T-helper 2 cell (primary cell): ENCODE measurements at regions not wholly inside any gene's neighbourhood (a gene's known extent, or its start where the extent isn't known, plus 50 kb on each side); places are given as distances from the start of the nearest gene placed in this dataset.

Experiments used
- DNase-seq, 5 experiments: peaks; one replicate each; pipeline versions ENCODE4 v3.0.0 to v3.0.0-alpha.2; 2012 to 2022

- DNase-seq = no peak
Measured at GRCh38 chr1:10848109-10848684, 51.8 kb upstream of the CASZ1 start.

- DNase-seq = no peak
Measured at GRCh38 chr1:10850026-10850425, 53.6 kb upstream of the CASZ1 start.

- no peak for DNase-seq
Measured at GRCh38 chr1:10851024-10852013, 54.9 kb upstream of the CASZ1 start.

GRCh38 chr1:10852018-10852417 lies 55.6 kb upstream of the CASZ1 start:
- no peak for DNase-seq

GRCh38 chr1:10852486-10852885 lies 56.0 kb upstream of the CASZ1 start:
- no peak for DNase-seq

GRCh38 chr1:10852998-10853520 lies 56.6 kb upstream of the CASZ1 start:
- no peak for DNase-seq

- DNase-seq = peak in 1 of 5 experiments; percentile 62
Measured at GRCh38 chr1:10853701-10854100, 57.3 kb upstream of the CASZ1 start.

GRCh38 chr1:10854856-10855459 lies 58.5 kb upstream of the CASZ1 start:
- no peak for DNase-seq

GRCh38 chr1:10856176-10856683 lies 59.8 kb upstream of the CASZ1 start:
- DNase-seq = no peak

- DNase-seq = no peak
Measured at GRCh38 chr1:10856863-10857598, 60.6 kb upstream of the CASZ1 start.

- DNase-seq = no peak
Measured at GRCh38 chr1:10857687-10858086, 61.2 kb upstream of the CASZ1 start.

- DNase-seq = no peak
Measured at GRCh38 chr1:10860218-10860617, 63.8 kb upstream of the CASZ1 start.

- DNase-seq = no peak
Measured at GRCh38 chr1:10860682-10861081, 64.2 kb upstream of the CASZ1 start.

- DNase-seq = no peak
Measured at GRCh38 chr1:10861822-10862221, 65.4 kb upstream of the CASZ1 start.

- DNase-seq = no peak
Measured at GRCh38 chr1:10862743-10863335, 66.4 kb upstream of the CASZ1 start.

GRCh38 chr1:10863886-10864285 lies 67.4 kb upstream of the CASZ1 start:
- DNase-seq = no peak

GRCh38 chr1:10864776-10865175 lies 68.3 kb upstream of the CASZ1 start:
- DNase-seq = no peak

- DNase-seq = no peak
Measured at GRCh38 chr1:10865518-10866320, 69.3 kb upstream of the CASZ1 start.

GRCh38 chr1:10866321-10867093 lies 70.1 kb upstream of the CASZ1 start:
- DNase-seq = peak in 2 of 5 experiments; percentile 14 to 28

- peak; percentile 30 to 66 (median 54) for DNase-seq
Measured at GRCh38 chr1:10867138-10867721, 70.8 kb upstream of the CASZ1 start.
